B cell (primary cell): ENCODE measurements at regions not wholly inside any gene's neighbourhood (a gene's known extent, or its start where the extent isn't known, plus 50 kb on each side); places are given as distances from the start of the nearest gene placed in this dataset.

Source experiments
- ATAC-seq: fragments of 200-7000 bp; cut with Tn5 transposase; one replicate; pipeline ENCODE4 v1.10.0; 2021; ENCODE audit warnings: low read depth, mild to moderate bottlenecking, moderate number of reproducible peaks, moderate library complexity
- CTCF ChIA-PET: fragments of 350-600 bp; sonication (Branson Sonifier 250); formaldehyde crosslinking; loops from one replicate; lab custom pipeline; 2021; ENCODE audit warnings: antibody characterized with exemption, inconsistent platforms; lab: Charles Lee
- POLR2A ChIA-PET: fragments of 350-600 bp; sonication (Branson Sonifier 250); formaldehyde crosslinking; loops from one replicate; lab custom pipeline; 2021; ENCODE audit warnings: antibody characterized with exemption; lab: Charles Lee
- DNase-seq: peaks from one replicate; pipeline ENCODE4 v3.0.0; 2013
- H2AFZ ChIP-seq: 2 replicates; pipeline ENCODE4 v1.6.1; 2012; ENCODE audit warnings: mild to moderate bottlenecking, low read depth, low read length; ENCODE audit not compliant: insufficient read depth, poor library complexity, severe bottlenecking
- H3K27ac ChIP-seq, 2 donors: 1 replicate in 1 of 2; 2 replicates in 1 of 2; pipeline ENCODE4 v1.5.1; 2012 to 2013; ENCODE audit warnings: low read length in 2 of 2, mild to moderate bottlenecking in 2 of 2, moderate library complexity in 1 of 2
- H3K27me3 ChIP-seq, 4 experiments: fragments of 200-600 bp in 1 of 4; sonication (generic) in 1 of 4; replicated peaks in 1 of 4; 1 replicate in 2 of 4; 2 replicates in 2 of 4; pipeline versions ENCODE4 v1.6.1 to v1.7.0; 2013 to 2016; ENCODE audit warnings: low read length in 3 of 4, mild to moderate bottlenecking in 2 of 4, mixed read lengths in 1 of 4, moderate library complexity in 1 of 4; ENCODE audit not compliant: insufficient read depth in 4 of 4, control insufficient read depth in 3 of 4; ENCODE audit errors: control extremely low read depth in 1 of 4
- H3K36me3 ChIP-seq, 2 experiments: replicated peaks in 1 of 2; 1 replicate in 1 of 2; 2 replicates in 1 of 2; pipeline versions ENCODE4 v1.6.1 to v1.7.1; 2013; ENCODE audit warnings: low read length in 1 of 2; ENCODE audit not compliant: insufficient read depth in 2 of 2, control insufficient read depth in 1 of 2; ENCODE audit errors: control extremely low read depth in 1 of 2, extremely low read depth in 1 of 2
- H3K4me1 ChIP-seq, 2 donors: fragments of 200-600 bp in 1 of 2; sonication (generic) in 1 of 2; 1 replicate in 1 of 2; 2 replicates in 1 of 2; pipeline versions ENCODE4 v1.5.1 to v1.6.1; 2013 to 2017; ENCODE audit warnings: low read length in 2 of 2; ENCODE audit not compliant: control insufficient read depth in 2 of 2, insufficient read depth in 2 of 2
- H3K4me2 ChIP-seq: replicated peaks from 2 replicates; pipeline ENCODE3; 2012; ENCODE audit warnings: mild to moderate bottlenecking, low read depth, low read length; ENCODE audit not compliant: poor library complexity, severe bottlenecking
- H3K4me3 ChIP-seq, 5 experiments: fragments of 200-600 bp in 1 of 5; sonication (generic) in 1 of 5; 1 replicate in 3 of 5; 2 replicates in 2 of 5; pipeline versions ENCODE4 v1.5.1 to v1.7.0; 2011 to 2016; ENCODE audit warnings: low read length in 4 of 5, mild to moderate bottlenecking in 4 of 5, low read depth in 2 of 5, control low read depth in 1 of 5, moderate library complexity in 1 of 5; ENCODE audit not compliant: insufficient read depth in 1 of 5; ENCODE audit errors: control extremely low read depth in 1 of 5, extremely low read depth in 1 of 5
- H3K79me2 ChIP-seq: fragments of 200-600 bp; sonication (generic); one replicate; pipeline ENCODE4 v1.6.0; 2016; ENCODE audit warnings: low read length; ENCODE audit not compliant: control insufficient read depth, insufficient read depth
- H3K9ac ChIP-seq: fragments of 200-600 bp; sonication (generic); 2 replicates; pipeline ENCODE4 v1.6.1; 2017; ENCODE audit warnings: mild to moderate bottlenecking, low read length, moderate library complexity
- H3K9me3 ChIP-seq, 3 donors: one replicate each; pipeline versions ENCODE4 v1.6.1 to v1.7.1; 2013; ENCODE audit warnings: low read length in 2 of 3; ENCODE audit not compliant: control insufficient read depth in 2 of 3, insufficient read depth in 1 of 3; ENCODE audit errors: control extremely low read depth in 1 of 3
- H4K20me1 ChIP-seq: 2 replicates; pipeline ENCODE4 v1.6.0; 2012; ENCODE audit warnings: mild to moderate bottlenecking, low read length; ENCODE audit not compliant: insufficient read depth, control insufficient read depth, poor library complexity, severe bottlenecking
- H3K27ac Mint-ChIP-seq: one replicate; pipeline ENCODE4 v1.8.0; 2021; ENCODE audit warnings: mixed read lengths
- H3K27me3 Mint-ChIP-seq: one replicate; pipeline ENCODE4 v1.8.0; 2021; ENCODE audit warnings: mixed read lengths
- H3K4me1 Mint-ChIP-seq: one replicate; pipeline ENCODE4 v1.8.0; 2021; ENCODE audit warnings: mixed read lengths
- H3K4me3 Mint-ChIP-seq: one replicate; pipeline ENCODE4 v1.8.0; 2021; ENCODE audit warnings: mixed read lengths
- H3K9me3 Mint-ChIP-seq: one replicate; pipeline ENCODE4 v1.8.0; 2022; ENCODE audit warnings: mixed read lengths; ENCODE audit not compliant: insufficient read depth
- CTCF ChIP-seq: fragments of 200-600 bp; IDR thresholded peaks from one replicate; pipeline ENCODE4 v1.8.0; 2022; ENCODE audit warnings: antibody characterized with exemption, mild to moderate bottlenecking
- EZH2 ChIP-seq: IDR thresholded peaks from 2 replicates; pipeline ENCODE4 v1.6.1; 2012; ENCODE audit warnings: borderline replicate concordance, low read depth, mild to moderate bottlenecking, moderate library complexity, low read length; ENCODE audit not compliant: insufficient read depth, poor library complexity, severe bottlenecking
- WGBS: methylation state at CpG from one replicate; pipeline ENCODE4 v1.1.5; 2013; ENCODE audit warnings: missing lambda C conversion rate; ENCODE audit not compliant: insufficient coverage; 5-methylcytosine and 5-hydroxymethylcytosine counted together
- intact Hi-C: fragments of 100-400 bp; cut with micrococcal nuclease; formaldehyde crosslinking; loops from one replicate; pipeline ENCODE4 v1.10.0; 2022

- Histone ChIP-seq H3K4me2 (no peak overlapping the region), H3K36me3 (no peaks in the 10 kb centered on the region), H3K9me3 (no peaks in the 10 kb centered on the region), H3K27me3 (peaks cover 0 to 9% (median 1%) of the 10 kb centered on the region in 4 experiments), H4K20me1 (no peaks in the 10 kb centered on the region), H2AFZ (no peak overlapping the region), H3K27ac (no peak overlapping the region), H3K4me3 (no peak overlapping the region), H3K4me1 (no peaks in the 10 kb centered on the region), H3K79me2 (no peaks in the 10 kb centered on the region), H3K9ac (no peak overlapping the region)
- DNase-seq (no peak), ATAC-seq (no peak)
- intact Hi-C loops: no loop called here
- TF ChIP-seq CTCF: no peak
- no peak for TF ChIP-seq EZH2
- H3K9me3 Mint-ChIP-seq: no peaks in the 10 kb centered on the region
- H3K27ac Mint-ChIP-seq: no peak overlapping the region
- WGBS: 79% methylated on average over 9 of the region's 13 CpGs
- H3K4me1 Mint-ChIP-seq: no peaks in the 10 kb centered on the region
- ChIA-PET CTCF (interaction anchor here (1.1 to 2.1 kb wide), 3 partner anchors 78 to 663 kb away, joined by 3 to 7 read pairs (median 5); no protein-coding TSS in a partner anchor), POLR2A (no interaction called here)
- no peak overlapping the region for H3K4me3 Mint-ChIP-seq
- H3K27me3 Mint-ChIP-seq: peaks cover 37% of the 10 kb centered on the region
Observed at GRCh38 chr1:231093156-231093922, 53.3 kb upstream of the FAM89A start.

GRCh38 chr1:231092380-231092779, 52.3 kb upstream of the FAM89A start:
- Histone ChIP-seq H3K9ac (no peak overlapping the region), H3K79me2 (no peaks in the 10 kb centered on the region), H3K4me1 (no peaks in the 10 kb centered on the region), H3K27ac (no peak overlapping the region), H3K4me3 (no peak overlapping the region), H2AFZ (no peak overlapping the region), H3K27me3 (peaks cover 0 to 9% (median 1%) of the 10 kb centered on the region in 4 experiments), H3K4me2 (no peak overlapping the region), H3K9me3 (no peaks in the 10 kb centered on the region), H4K20me1 (no peaks in the 10 kb centered on the region), H3K36me3 (no peaks in the 10 kb centered on the region)
- TF ChIP-seq CTCF: no peak
- no peak for TF ChIP-seq EZH2
- intact Hi-C loops: loop anchor here (1.0 kb wide), 1 partner anchor 175 kb away; no protein-coding TSS in a partner anchor
- 100% methylated on average over 1 of the region's 5 CpGs for WGBS
- ATAC-seq (no peak), DNase-seq (no peak)
- Mint-ChIP-seq H3K4me1 (no peaks in the 10 kb centered on the region), H3K9me3 (no peaks in the 10 kb centered on the region), H3K27me3 (peaks cover 36% of the 10 kb centered on the region), H3K4me3 (no peak overlapping the region), H3K27ac (no peak overlapping the region)
- POLR2A ChIA-PET: no interaction called here
- CTCF ChIA-PET: interaction anchor here (0.7 to 2.1 kb wide), 5 partner anchors 77 to 176 kb away, joined by 3 to 8 read pairs (median 5); no protein-coding TSS in a partner anchor
